OCI-LY7 (cell line): ENCODE measurements at regions not wholly inside any gene's neighbourhood (a gene's known extent, or its start where the extent isn't known, plus 50 kb on each side); places are given as distances from the start of the nearest gene placed in this dataset.

Experiments
- BruUV-seq: library from RNA; stranded (reverse); fragments of 400-500 nt; replicated peaks from 2 replicates; lab custom pipeline; 2021; lab: Mats Ljungman, UMichigan
- CTCF ChIA-PET: fragments of 300-600 bp; sonication (Branson Sonifier 250); formaldehyde crosslinking; loops from one replicate; lab custom pipeline; 2022; ENCODE audit warnings: antibody characterized with exemption; ENCODE audit not compliant: unreplicated experiment; lab: Charles Lee
- POLR2A ChIA-PET: fragments of 300-600 bp; sonication (Branson Sonifier 250); formaldehyde crosslinking; loops from one replicate; lab custom pipeline; 2022; ENCODE audit warnings: antibody characterized with exemption; lab: Charles Lee
- DNase-seq: peaks from one replicate; pipeline ENCODE4 v3.0.0-alpha.2; 2015; ENCODE audit warnings: low spot score
- H2AFZ ChIP-seq: fragments of 200-600 bp; sonication (generic), shearing (Covaris generic); 2 replicates; pipeline ENCODE4 v1.6.1; 2014; ENCODE audit warnings: mild to moderate bottlenecking, antibody characterized with exemption, low read length, moderate library complexity
- H3K27ac ChIP-seq: fragments of 200-600 bp; sonication (generic); 2 replicates; pipeline ENCODE4 v1.5.1; 2014; ENCODE audit warnings: mixed run types, low read depth, mild to moderate bottlenecking, moderate library complexity, low read length, inconsistent platforms; ENCODE audit not compliant: poor library complexity, severe bottlenecking
- H3K36me3 ChIP-seq: fragments of 200-600 bp; sonication (generic); 2 replicates; pipeline ENCODE4 v1.6.1; 2014; ENCODE audit warnings: mild to moderate bottlenecking, antibody characterized with exemption, low read length, moderate library complexity, mixed read lengths; ENCODE audit not compliant: insufficient read depth
- H3K4me1 ChIP-seq: fragments of 200-600 bp; sonication (generic); 2 replicates; pipeline ENCODE4 v1.5.1; 2014; ENCODE audit warnings: mild to moderate bottlenecking, low read length; ENCODE audit not compliant: insufficient read depth, poor library complexity, severe bottlenecking
- H3K4me2 ChIP-seq: fragments of 200-600 bp; sonication (generic); 2 replicates; pipeline ENCODE4 v1.6.1; 2014; ENCODE audit warnings: mild to moderate bottlenecking, low read length
- H3K4me3 ChIP-seq: fragments of 200-600 bp; sonication (generic); 2 replicates; pipeline ENCODE4 v1.5.1; 2014; ENCODE audit warnings: mild to moderate bottlenecking, low read depth, low read length; ENCODE audit not compliant: poor library complexity, severe bottlenecking
- H3K79me2 ChIP-seq: fragments of 200-600 bp; sonication (generic); 2 replicates; pipeline ENCODE4 v1.6.1; 2016; ENCODE audit warnings: low read depth, mild to moderate bottlenecking, low read length, moderate library complexity, mixed read lengths; ENCODE audit not compliant: insufficient read depth
- H3K9me2 ChIP-seq: fragments of 200-600 bp; sonication (generic); 2 replicates; pipeline ENCODE4 v1.6.1; 2016; ENCODE audit warnings: mild to moderate bottlenecking, low read length, mixed read lengths; ENCODE audit not compliant: insufficient read depth
- H3K9me3 ChIP-seq: fragments of 200-600 bp; sonication (generic); 2 replicates; pipeline ENCODE4 v1.6.1; 2014; ENCODE audit warnings: mild to moderate bottlenecking, mixed run types, low read length, mixed read lengths
- H4K20me1 ChIP-seq: fragments of 200-600 bp; sonication (generic); 2 replicates; pipeline ENCODE4 v1.6.1; 2014; ENCODE audit warnings: mild to moderate bottlenecking, antibody characterized with exemption, low read length, moderate library complexity, mixed read lengths; ENCODE audit not compliant: insufficient read depth
- CTCF ChIP-seq: fragments of 200-600 bp; sonication (generic); conservative IDR thresholded peaks from 2 replicates; pipeline ENCODE4 v1.5.1; 2014; ENCODE audit warnings: mild to moderate bottlenecking, antibody characterized with exemption, low read length, moderate library complexity, mixed read lengths
- EZH2phosphoT487 ChIP-seq: fragments of 200-600 bp; sonication (generic); IDR thresholded peaks from 2 replicates; pipeline ENCODE4 v1.6.1; 2018; ENCODE audit warnings: low read depth, borderline replicate concordance, mild to moderate bottlenecking, mixed run types, antibody characterized with exemption, low read length, moderate library complexity, mixed read lengths
- intact Hi-C: fragments of 100-400 bp; cut with micrococcal nuclease; formaldehyde crosslinking; loops from one replicate; pipeline ENCODE4 v1.10.0; 2022; ENCODE audit not compliant: unreplicated experiment

GRCh38 chr20:6269168-6269873 lies 146.5 kb upstream of the FERMT1 start:
- Histone ChIP-seq H2AFZ (no peak overlapping the region; the same call in 1 of the 2 replicates), H3K4me3 (no peak overlapping the region), H3K4me2 (no peak overlapping the region), H3K4me1 (no peaks in the 10 kb centered on the region), H3K9me2 (no peaks in the 10 kb centered on the region; the same call in 1 of the 2 replicates), H4K20me1 (no peaks in the 10 kb centered on the region), H3K9me3 (no peaks in the 10 kb centered on the region), H3K36me3 (no peaks in the 10 kb centered on the region), H3K27ac (no peak overlapping the region), H3K79me2 (no peaks in the 10 kb centered on the region)
- ChIA-PET POLR2A (interaction anchor here (0.8 kb wide), 2 partner anchors 35 to 40 kb away, joined by 3 read pairs; no protein-coding TSS in a partner anchor), CTCF (no interaction called here)
- BruUV-seq, result no TSS peak
- intact Hi-C loops, result no loop called here
- no peak for DNase-seq
- TF ChIP-seq CTCF, result no peak
- TF ChIP-seq EZH2phosphoT487, result no peak

GRCh38 chr20:6265204-6265904 lies 142.5 kb upstream of the FERMT1 start:
- no peak for TF ChIP-seq EZH2phosphoT487
- TF ChIP-seq CTCF, result peak; percentile 55
- Histone ChIP-seq H3K4me3 (no peak overlapping the region), H4K20me1 (no peaks in the 10 kb centered on the region), H3K36me3 (no peaks in the 10 kb centered on the region), H3K4me1 (no peaks in the 10 kb centered on the region), H3K79me2 (no peaks in the 10 kb centered on the region), H3K27ac (no peak overlapping the region), H3K4me2 (no peak overlapping the region), H3K9me3 (no peaks in the 10 kb centered on the region), H3K9me2 (no peaks in the 10 kb centered on the region; the same call in 1 of the 2 replicates), H2AFZ (no peak overlapping the region)
- ChIA-PET CTCF (no interaction called here), POLR2A (interaction anchor here (0.7 to 1.0 kb wide), 2 partner anchors 24 to 1987 kb away, joined by 3 read pairs; no protein-coding TSS in a partner anchor)
- DNase-seq, result peak; percentile 6
- intact Hi-C loops, result no loop called here
- no TSS peak for BruUV-seq
